SK-MEL-5 (cell line): ENCODE measurements at regions not wholly inside any gene's neighbourhood (a gene's known extent, or its start where the extent isn't known, plus 50 kb on each side); places are given as distances from the start of the nearest gene placed in this dataset.
"Not testable (repeated sequence)": the region's sequence is repeated elsewhere in the genome, so short reads cannot be mapped to it uniquely, and the experiment has no call there.

Source experiments
- DNase-seq: peaks from one replicate; pipeline ENCODE4 v3.0.0-alpha.2; 2016; ENCODE audit warnings: low read depth, low spot score
- in situ Hi-C: cut with HindIII; loops from 2 replicates; pipeline ENCODE4 v1.10.0; 2016; ENCODE audit warnings: low sequenced_read_pairs, high pct_unique_total_duplicates, low pct_unique_long_range_greater_than_20kb

DNA sequence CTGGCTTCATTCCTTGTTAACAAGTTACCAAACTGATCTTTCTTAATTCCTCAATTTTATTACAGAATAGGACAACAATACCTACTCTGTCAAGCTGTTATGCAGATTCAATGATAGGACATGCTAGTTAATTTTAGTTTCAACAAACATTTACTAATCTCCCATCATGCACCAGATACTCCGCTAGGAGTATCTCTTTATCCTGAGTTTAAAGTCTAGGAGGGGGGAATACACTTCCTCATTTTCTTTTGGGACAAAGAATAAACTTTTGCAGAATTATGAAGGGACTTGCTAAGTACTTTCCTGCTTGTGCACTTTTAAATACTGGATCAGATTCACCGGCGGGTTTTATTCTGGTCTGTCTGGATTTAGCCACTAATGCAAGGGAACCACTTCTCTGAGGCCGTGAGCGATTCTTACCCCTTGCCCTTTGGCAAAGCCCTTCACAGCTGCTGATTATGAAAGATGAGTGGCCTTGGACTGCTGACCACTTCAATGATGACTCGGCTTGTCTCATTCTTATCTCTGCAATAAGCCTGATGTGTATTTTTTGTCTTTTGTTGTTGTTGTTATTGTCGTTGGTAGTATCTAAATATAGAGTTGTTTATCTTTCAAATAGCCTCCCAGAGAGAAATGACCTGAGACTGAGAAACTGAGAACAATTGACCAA is 73.9 kb downstream of the RMI1 start:
- in situ Hi-C loops: no loop called here
- DNase-seq: no peak

DNA sequence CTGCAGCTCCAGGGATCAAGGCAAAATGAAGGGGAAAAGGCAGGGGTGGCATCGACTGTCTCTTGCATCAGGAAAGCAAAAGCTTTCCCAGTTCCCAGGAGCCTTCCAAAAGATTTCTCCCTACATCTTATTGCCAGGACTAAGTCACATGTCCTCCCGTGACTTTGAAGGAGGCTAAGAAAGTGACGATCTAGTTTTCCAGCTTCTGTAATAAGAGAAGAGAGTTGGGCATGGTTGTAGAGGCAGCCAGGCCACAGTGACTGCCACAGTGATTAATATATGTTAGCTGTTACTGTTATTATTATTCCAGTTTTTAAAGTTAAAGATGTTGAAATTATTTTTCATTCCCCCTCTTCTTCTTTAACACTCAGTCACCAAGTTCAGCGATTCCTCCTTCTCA is 77.1 kb downstream of the RMI1 start:
- in situ Hi-C loops: no loop called here
- DNase-seq: no peak

DNA sequence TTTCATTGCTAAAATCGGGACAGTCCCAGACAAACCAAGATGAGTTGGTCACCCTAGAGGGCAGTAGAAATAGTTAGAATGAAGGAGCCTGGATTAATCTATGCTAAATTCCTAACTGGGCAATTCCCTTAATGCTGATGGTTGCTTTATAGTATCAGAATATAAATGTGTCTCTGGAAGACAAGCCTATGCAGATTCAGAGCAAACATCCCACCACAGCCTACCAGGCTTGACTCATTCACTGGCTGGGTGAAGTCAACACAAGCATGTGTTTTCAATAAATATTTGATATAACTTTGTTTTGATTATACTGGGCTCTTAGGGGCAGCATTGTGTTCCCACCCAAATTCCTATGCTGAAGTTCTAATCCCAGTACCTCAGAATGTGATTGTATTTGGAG is 79.3 kb downstream of the RMI1 start:
- no peak for DNase-seq
- in situ Hi-C loops: no loop called here

DNA sequence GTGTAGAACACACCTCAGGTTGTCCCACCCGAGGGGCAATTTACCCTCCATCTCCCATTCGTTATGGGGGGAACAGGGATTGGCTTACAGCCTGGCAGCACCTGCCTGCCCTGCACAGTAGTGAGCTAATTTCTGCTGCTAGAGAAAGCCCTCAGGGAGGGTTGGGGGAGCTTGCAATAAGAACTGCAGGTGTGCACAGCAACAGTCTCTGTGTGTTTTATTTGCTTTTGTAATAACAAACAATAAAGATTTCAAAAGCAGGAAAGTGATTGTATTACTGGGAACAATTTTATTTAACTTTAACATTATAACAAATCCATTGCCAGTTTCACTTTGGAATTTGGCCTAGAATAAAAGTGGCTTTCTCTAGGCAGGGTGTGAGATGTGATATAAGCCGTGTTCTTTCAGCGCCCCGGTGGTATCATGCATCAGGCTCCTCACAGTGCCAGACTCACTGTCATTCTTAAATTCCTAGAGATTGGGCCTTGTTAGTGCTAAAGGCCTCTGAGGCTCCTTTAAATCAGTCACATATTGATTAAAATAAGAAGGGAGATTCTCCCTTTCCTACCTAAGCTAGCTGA is 81.1 kb downstream of the RMI1 start:
- in situ Hi-C loops: no loop called here
- DNase-seq: no peak

DNA sequence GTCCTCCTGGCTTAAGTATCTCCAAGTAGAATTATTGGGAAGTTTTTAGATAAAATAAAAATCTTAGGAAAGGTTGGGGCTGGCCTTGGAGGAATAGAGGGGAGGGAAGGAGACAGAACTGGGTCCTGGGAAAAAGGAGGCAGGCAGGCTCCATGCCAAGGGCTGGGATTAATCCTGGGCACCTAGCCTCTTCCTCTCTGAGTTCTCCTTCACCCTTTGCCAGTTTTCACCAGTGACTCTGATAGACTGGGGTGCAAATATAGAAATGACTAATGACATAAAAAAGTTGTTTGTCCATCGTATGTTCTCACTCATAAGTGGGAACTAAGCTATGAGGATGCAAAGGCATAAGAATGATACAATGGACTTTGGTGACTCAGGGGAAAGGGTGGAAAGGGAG is 81.9 kb downstream of the RMI1 start:
- in situ Hi-C loops: no loop called here
- DNase-seq: no peak

DNA sequence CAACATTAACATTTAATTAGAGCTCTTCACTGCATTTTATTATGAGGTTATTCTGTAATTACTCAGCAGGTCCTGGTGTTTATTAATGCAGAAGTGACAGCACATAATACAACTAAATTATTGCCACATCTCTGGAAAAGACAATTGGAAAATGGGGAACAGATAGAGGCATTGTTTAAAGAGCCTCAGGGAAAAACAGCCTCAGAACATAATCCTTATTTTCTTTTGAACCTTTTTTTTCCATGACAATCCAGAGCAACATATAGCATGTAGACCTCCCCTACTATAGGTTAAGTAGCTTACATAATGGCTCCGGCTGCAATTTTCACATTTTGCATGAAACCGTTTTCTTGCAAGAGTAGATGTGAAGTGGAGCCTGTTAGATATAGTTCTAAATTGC is 87.2 kb downstream of the RMI1 start:
- in situ Hi-C loops: no loop called here
- DNase-seq: no peak

DNA sequence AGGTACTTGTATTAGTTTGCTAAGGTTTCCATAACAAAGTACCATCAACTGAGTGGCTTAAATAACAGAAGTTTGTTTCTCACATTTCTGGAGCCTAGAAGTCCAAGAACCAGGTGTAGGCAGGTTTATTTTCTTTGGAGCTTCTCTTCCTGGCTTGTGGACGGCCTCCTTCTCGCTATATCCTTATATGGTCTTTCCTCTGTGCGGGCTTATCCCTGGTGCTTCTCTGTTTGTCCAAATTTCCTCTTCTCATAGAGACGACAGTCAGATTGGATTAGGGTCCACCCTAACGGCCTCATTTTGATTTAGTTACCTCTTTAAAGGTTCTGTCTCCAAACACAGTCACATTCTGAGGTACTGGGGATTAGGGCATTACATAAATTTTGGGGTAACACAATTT is 88.3 kb downstream of the RMI1 start:
- in situ Hi-C loops: no loop called here
- no peak for DNase-seq

DNA sequence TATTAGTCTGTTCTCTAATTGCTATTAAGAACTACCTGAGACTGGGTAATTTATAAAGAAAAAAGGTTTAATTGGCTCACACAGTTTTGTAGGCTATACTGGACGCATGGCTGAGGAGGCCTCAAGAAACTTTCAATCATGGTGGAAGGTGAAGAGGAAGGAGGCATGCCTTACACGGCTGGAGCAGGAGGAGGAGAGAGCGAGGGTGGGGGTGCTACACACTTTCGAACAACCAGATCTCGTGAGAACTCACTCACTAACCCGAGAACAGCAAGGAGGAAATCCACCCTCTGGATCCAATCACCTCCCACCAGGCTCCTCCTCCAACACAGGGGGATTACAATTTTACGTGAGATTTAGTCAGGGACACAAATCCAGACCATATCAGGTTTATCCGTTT is 90.0 kb downstream of the RMI1 start:
- DNase-seq: no peak
- in situ Hi-C loops: no loop called here

DNA sequence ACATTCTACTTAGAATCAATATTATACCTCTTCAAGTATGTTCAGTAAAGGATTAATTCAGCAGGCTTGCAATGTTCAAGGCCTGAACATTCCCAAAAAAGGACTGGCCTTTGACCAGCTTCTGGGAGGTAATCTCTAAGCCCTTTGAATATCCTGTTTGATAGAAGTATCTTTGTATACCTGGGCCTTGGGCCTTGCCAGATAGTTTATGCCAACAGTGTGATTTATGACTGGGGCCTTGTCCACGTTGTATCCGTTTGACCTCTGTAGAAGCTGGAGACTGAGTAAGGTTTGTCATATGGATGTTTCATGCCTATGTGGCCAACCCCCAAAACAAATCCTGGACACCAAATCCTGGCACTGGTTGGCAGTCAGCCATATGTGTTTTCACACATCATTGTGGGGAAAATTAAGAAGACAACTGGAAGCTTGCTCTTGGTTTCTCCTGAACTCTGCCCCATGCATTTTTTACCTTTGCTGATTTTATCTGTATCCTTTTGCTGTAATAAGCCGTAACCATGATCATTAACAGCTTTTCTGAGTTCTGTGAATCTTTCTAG is 92.1 kb downstream of the RMI1 start:
- DNase-seq: no peak
- in situ Hi-C loops: no loop called here

DNA sequence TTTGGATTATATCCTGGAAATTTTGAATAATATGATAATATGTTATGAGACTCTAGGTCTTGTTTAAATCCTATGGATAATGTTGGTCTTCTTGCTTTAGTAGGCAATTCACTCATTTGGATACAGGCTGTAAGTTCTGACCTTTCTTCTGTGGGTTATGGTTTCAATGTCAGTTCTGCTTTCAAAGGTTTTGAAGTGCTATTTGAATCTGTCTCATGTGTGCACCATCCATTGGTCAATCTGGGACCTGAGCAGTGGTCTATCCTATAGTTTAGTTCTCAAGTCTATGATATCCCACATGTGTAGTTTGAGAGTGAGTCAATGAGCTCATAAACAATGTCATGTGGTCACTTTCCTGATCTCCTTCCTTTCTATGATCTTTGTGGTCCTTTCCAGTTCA is 94.4 kb downstream of the RMI1 start:
- DNase-seq: no peak
- in situ Hi-C loops: no loop called here

DNA sequence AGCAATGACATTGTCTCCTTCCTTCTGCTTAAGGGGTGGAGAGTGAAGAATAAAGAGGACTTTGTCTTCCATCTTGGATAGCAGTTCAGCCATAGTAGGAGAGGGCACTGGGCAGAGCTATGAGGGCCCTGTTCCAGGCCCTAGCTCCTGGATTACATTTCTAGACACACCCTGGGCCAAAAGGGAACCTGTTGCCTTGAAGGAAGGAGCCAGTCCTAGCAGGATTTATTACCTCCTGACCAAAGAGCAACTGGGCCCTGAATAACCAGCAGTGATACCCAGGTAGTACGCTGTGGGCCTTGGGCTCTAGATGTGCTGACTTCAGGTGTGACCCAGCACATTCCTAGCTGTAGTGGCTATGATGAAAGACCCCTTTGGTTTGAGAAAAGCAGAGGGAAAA is 95.8 kb downstream of the RMI1 start:
- in situ Hi-C loops: no loop called here
- DNase-seq: no peak

DNA sequence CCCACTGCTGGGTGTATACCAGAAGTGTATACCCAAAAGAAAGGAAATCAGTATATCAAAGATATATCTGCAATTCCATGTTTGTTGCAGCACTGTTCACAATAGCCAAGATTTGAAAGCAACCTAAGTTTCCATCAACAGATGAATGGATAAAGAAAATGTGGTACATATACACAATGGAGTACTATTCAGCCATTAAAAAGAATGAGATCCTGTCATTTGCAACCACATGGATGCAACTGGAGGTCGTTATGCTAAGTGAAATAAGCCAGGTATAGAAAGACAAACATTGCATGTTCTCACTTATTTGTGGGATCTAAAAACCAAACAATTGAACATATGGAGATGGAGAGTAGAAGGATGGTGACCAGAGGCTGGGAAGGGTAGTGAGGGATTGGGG is 97.2 kb downstream of the RMI1 start:
- DNase-seq, in situ Hi-C loops: not testable (repeated sequence)

DNA sequence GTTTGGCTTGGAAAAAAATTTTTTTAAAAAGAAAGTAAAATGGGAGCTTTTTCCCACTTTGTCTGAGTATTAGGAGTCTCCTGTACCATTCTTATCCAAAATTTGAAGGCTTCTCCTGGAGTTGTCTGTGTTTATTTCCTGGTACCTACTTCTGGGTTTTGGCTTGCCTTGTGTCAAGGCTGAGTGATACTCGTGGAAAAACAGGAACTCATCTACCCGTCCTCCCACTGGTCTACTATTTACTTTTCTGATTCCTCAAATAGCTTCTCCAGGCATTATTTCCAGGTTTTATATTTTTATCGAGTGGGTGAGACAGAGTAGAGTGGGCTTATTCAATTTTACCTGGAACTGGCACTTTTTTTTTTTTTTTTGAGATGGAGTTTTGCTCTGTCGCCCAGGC is 99.4 kb downstream of the RMI1 start:
- no peak for DNase-seq
- in situ Hi-C loops: no loop called here

DNA sequence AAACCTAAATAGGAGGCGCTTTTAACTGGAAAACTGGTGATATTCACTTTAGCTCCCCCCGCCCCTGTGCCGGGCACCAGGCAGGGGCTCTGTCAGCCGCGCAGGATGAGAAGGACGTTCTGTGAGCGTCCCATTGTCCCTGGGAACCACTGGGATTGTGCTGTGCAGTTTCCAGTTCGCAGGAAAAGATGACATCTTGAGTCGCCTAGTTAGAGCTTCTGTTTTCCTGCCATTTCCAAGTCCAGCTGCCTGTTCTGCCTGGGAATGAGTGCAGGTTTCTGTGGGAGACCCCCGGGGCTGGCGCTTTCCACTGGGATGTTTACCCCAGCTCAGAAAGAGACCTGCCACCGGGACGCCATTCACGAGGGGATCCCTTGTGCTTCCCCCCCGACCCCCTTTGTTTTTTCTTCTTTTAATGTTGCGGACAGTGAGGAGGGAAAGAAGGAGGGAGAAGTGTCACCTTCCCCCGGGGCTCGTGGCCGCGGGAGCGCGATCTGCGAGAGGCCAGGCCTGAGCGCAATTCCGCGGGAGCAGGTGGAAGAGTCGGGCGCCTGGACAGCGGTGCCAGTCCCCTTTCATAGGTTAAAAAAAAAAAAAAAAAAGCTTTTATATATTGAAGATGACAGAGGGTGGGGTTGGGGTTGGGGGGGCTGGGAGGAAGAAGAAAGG is 121.5 kb downstream of the RMI1 start:
- no peak for DNase-seq
- in situ Hi-C loops: no loop called here

DNA sequence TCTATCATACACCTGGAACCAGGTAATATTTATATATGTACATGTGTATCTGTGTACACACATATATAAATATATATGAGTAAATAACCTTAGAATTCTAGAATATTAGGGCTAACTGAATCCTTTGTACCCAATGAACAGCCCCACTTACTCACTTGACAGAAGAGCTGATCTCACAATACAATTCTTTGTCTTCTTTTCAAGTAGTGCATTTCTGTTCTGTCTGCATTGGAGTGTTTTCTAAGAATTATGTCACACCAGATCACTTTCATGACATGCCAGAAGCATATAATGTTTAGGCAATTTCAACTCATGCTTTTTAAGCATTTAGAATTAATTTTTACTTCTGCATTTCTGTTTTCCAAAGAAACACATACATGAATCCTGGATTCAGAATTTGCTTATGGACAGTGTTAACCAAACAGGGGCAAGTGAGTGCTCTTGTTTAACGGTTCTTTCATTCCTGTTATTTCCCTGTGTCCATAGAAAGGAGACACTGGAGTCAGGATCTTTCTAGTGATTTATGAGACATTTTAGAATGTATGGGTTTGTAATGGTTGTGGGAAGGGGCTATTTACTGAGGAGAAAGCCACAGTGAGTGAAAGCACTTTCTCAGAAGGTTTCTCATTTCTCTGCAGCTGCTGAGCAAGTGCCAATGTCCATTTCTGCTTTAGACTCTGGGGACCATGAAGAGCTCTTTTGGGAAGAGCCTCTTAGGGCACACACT is 123.2 kb downstream of the RMI1 start:
- in situ Hi-C loops: no loop called here

DNA sequence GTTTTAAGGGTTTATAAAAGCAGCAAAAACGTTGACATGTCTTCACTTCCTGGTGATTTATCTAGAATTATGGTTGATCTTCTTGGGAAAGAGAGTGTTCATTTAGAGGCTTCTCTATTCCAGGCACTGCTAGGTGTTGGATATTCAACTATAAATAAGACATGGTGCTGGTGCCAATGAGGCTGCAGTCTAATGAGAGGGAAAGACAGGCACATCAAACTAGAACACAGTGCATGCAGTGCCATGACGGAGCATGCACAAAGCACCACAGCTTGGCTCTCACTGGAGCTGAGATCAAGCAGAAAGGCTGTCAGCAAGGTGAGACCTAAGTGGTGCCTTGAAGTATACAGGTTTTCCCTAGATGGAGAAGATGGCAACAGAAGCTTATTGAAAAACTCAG is 126.5 kb downstream of the RMI1 start:
- in situ Hi-C loops: no loop called here
- no peak for DNase-seq

More for the DNA sequence above, 123.2 kb downstream of the RMI1 start:
- peak; percentile 45 for DNase-seq

DNA sequence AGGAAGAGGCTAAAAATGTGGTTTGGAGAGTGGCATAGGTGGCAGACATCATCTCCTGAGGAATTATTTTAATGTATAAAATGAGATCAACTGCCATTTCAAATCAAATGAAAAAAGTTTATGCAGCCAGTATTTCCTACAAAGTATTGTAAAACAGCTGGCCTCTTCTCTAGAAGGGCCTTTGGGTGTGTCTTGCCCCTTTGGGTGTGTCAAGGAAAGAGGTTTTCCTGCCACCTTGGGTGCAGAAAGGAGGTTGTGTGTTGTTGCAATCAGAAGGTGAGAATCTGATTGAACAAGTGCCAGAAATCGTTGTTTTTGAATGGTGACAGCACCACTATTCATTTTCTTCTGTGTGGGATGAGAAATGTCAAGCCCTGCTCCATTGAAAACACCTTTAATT is 127.4 kb downstream of the RMI1 start:
- DNase-seq: no peak
- in situ Hi-C loops: no loop called here

DNA sequence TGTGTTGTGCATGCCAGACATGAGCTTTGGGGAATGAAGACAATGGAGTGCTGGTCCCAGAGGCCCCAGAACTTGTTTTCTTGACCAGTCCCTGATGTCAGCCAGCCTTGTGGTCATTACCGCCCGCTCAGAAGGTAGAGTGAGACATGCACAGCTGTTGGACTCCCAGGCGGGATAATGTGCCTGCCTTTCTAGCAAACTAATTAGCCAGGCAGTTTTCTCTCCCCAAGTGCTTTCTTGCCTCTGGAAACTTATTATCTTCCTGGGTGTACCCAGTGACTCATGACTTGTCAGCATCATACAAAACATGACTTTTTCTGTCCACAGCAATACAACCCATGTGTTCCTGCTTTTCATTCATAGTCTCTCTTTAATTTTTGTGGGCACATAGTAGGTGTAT is 131.1 kb downstream of the RMI1 start:
- in situ Hi-C loops: no loop called here
- no peak for DNase-seq
